DND-41 (cell line): ENCODE measurements at regions not wholly inside any gene's neighbourhood (a gene's known extent, or its start where the extent isn't known, plus 50 kb on each side); places are given as distances from the start of the nearest gene placed in this dataset.

Experiments
- ATAC-seq: fragments of 200-7000 bp; cut with Tn5 transposase; 3 replicates; pipeline ENCODE4 v1.9.1; 2021; ENCODE audit warnings: low read depth; ENCODE audit not compliant: insufficient read depth
- DNase-seq: peaks from one replicate; pipeline ENCODE4 v3.0.0-alpha.2; 2020
- H2AFZ ChIP-seq: 2 replicates; pipeline ENCODE4 v1.6.0; 2012; ENCODE audit warnings: low read depth, low read length
- H3K27ac ChIP-seq: 2 replicates; pipeline ENCODE4 v1.5.1; 2012; ENCODE audit warnings: low read length, inconsistent platforms
- H3K27me3 ChIP-seq: fragments of 200-600 bp; sonication (generic); 2 replicates; pipeline ENCODE4 v1.6.0; 2012; ENCODE audit warnings: low read length, mild to moderate bottlenecking, inconsistent platforms; ENCODE audit not compliant: insufficient read depth, poor library complexity
- H3K36me3 ChIP-seq: 2 replicates; pipeline ENCODE4 v1.5.1; 2012; ENCODE audit warnings: low read length, inconsistent platforms; ENCODE audit not compliant: insufficient read depth
- H3K4me1 ChIP-seq: 2 replicates; pipeline ENCODE4 v1.5.1; 2012; ENCODE audit warnings: mild to moderate bottlenecking, low read length; ENCODE audit not compliant: insufficient read depth
- H3K4me2 ChIP-seq: 2 replicates; pipeline ENCODE4 v1.6.0; 2012; ENCODE audit warnings: mild to moderate bottlenecking, moderate library complexity, low read length, inconsistent platforms; ENCODE audit not compliant: insufficient read depth
- H3K4me3 ChIP-seq, 2 experiments: fragments of 200-600 bp in 1 of 2; shearing (Covaris generic) in 1 of 2; 2 replicates each; pipeline ENCODE4 v1.5.1; 2012 to 2016; ENCODE audit warnings: inconsistent platforms in 2 of 2, low read length in 2 of 2, mild to moderate bottlenecking in 2 of 2, low read depth in 1 of 2, moderate library complexity in 1 of 2
- H3K79me2 ChIP-seq: 2 replicates; pipeline ENCODE4 v1.6.0; 2012; ENCODE audit warnings: low read length, inconsistent platforms; ENCODE audit not compliant: insufficient read depth
- H3K9ac ChIP-seq: 2 replicates; pipeline ENCODE4 v1.6.0; 2012; ENCODE audit warnings: low read depth, mild to moderate bottlenecking, inconsistent platforms, low read length, moderate library complexity
- H3K9me3 ChIP-seq: 2 replicates; pipeline ENCODE4 v1.5.1; 2012; ENCODE audit warnings: low read length, moderate library complexity, mild to moderate bottlenecking, inconsistent platforms; ENCODE audit not compliant: insufficient read depth, severe bottlenecking
- H4K20me1 ChIP-seq: 2 replicates; pipeline ENCODE4 v1.6.0; 2012; ENCODE audit warnings: low read length; ENCODE audit not compliant: insufficient read depth
- CTCF ChIP-seq: IDR thresholded peaks from 2 replicates; pipeline ENCODE4 v1.5.1; 2012; ENCODE audit warnings: borderline replicate concordance, low read length, moderate library complexity, mild to moderate bottlenecking; ENCODE audit not compliant: poor library complexity, severe bottlenecking; ENCODE audit errors: extremely low read depth
- EZH2 ChIP-seq: IDR thresholded peaks from 3 replicates; pipeline ENCODE4 v1.6.1; 2012; ENCODE audit warnings: borderline replicate concordance, low read depth, mild to moderate bottlenecking, moderate library complexity, low read length, inconsistent platforms; ENCODE audit not compliant: severe bottlenecking

- no peak for TF ChIP-seq CTCF
- no peak for TF ChIP-seq EZH2
- Histone ChIP-seq H3K27me3 (no peaks in the 10 kb centered on the region), H3K79me2 (no peaks in the 10 kb centered on the region), H3K36me3 (no peaks in the 10 kb centered on the region), H3K9ac (no peak overlapping the region), H3K4me3 (no peak overlapping the region), H3K4me1 (no peaks in the 10 kb centered on the region), H4K20me1 (no peaks in the 10 kb centered on the region), H3K27ac (no peak overlapping the region), H2AFZ (no peak overlapping the region), H3K4me2 (no peak overlapping the region), H3K9me3 (no peaks in the 10 kb centered on the region)
- DNase-seq (no peak), ATAC-seq (no peak)
These were observed 407.1 kb upstream of the JAG1 start for GRCh38 chr20:11080781-11081377.

GRCh38 chr20:11083841-11084240, 410.0 kb upstream of the JAG1 start:
- no peaks in the 10 kb centered on the region for H3K36me3 ChIP-seq
- H3K27me3 ChIP-seq = no peaks in the 10 kb centered on the region

GRCh38 chr20:11084508-11084907, 410.7 kb upstream of the JAG1 start:
- Histone ChIP-seq H3K4me1 (no peaks in the 10 kb centered on the region), H3K4me2 (no peak overlapping the region), H3K27ac (no peak overlapping the region), H3K4me3 (no peak overlapping the region), H3K79me2 (no peaks in the 10 kb centered on the region), H3K27me3 (no peaks in the 10 kb centered on the region), H3K9me3 (no peaks in the 10 kb centered on the region), H2AFZ (no peak overlapping the region), H4K20me1 (no peaks in the 10 kb centered on the region), H3K9ac (no peak overlapping the region), H3K36me3 (no peaks in the 10 kb centered on the region)
- TF ChIP-seq CTCF = no peak
- TF ChIP-seq EZH2 = no peak
- DNase-seq = no peak
- no peak for ATAC-seq

More at GRCh38 chr20:11083841-11084240, 410.0 kb upstream of the JAG1 start:
- Histone ChIP-seq H3K79me2 (no peaks in the 10 kb centered on the region), H3K4me3 (no peak overlapping the region), H2AFZ (no peak overlapping the region), H3K4me2 (no peak overlapping the region), H3K4me1 (no peaks in the 10 kb centered on the region), H4K20me1 (no peaks in the 10 kb centered on the region), H3K9me3 (no peaks in the 10 kb centered on the region), H3K9ac (no peak overlapping the region), H3K27ac (no peak overlapping the region)
- DNase-seq = no peak
- no peak for ATAC-seq
- TF ChIP-seq EZH2 = no peak

GRCh38 chr20:11086970-11087369, 413.2 kb upstream of the JAG1 start:
- no peak overlapping the region for H2AFZ ChIP-seq
- no peak for ATAC-seq
- H3K79me2 ChIP-seq = no peaks in the 10 kb centered on the region
- no peak overlapping the region for H3K4me2 ChIP-seq
- H3K27me3 ChIP-seq = no peaks in the 10 kb centered on the region
- H3K4me3 ChIP-seq = no peak overlapping the region
- TF ChIP-seq EZH2 (no peak), CTCF (no peak)
- H3K9ac ChIP-seq = no peak overlapping the region
- no peaks in the 10 kb centered on the region for H4K20me1 ChIP-seq
- no peaks in the 10 kb centered on the region for H3K9me3 ChIP-seq
- no peak for DNase-seq
- no peaks in the 10 kb centered on the region for H3K36me3 ChIP-seq
- no peak overlapping the region for H3K27ac ChIP-seq
- no peaks in the 10 kb centered on the region for H3K4me1 ChIP-seq
